Activated naive CD8-positive, alpha-beta T cell treated with anti-CD3 and anti-CD28 coated beads for 36 hours (primary cell): ENCODE measurements at regions not wholly inside any gene's neighbourhood (a gene's known extent, or its start where the extent isn't known, plus 50 kb on each side); places are given as distances from the start of the nearest gene placed in this dataset.

Experiments
- DNase-seq: peaks from one replicate; pipeline ENCODE4 v3.0.0; 2021
- H3K27ac Mint-ChIP-seq: one replicate; pipeline ENCODE4 v1.8.0; 2022; ENCODE audit warnings: mild to moderate bottlenecking, moderate library complexity, mixed read lengths
- H3K27me3 Mint-ChIP-seq: one replicate; pipeline ENCODE4 v1.8.0; 2022; ENCODE audit warnings: mild to moderate bottlenecking, mixed read lengths
- H3K36me3 Mint-ChIP-seq: one replicate; pipeline ENCODE4 v1.8.0; 2021; ENCODE audit warnings: mild to moderate bottlenecking, mixed read lengths
- H3K4me1 Mint-ChIP-seq: one replicate; pipeline ENCODE4 v1.8.0; 2021; ENCODE audit warnings: mixed read lengths
- H3K4me3 Mint-ChIP-seq: one replicate; pipeline ENCODE4 v1.8.0; 2022; ENCODE audit warnings: mild to moderate bottlenecking, moderate library complexity, mixed read lengths
- H3K9me3 Mint-ChIP-seq: one replicate; pipeline ENCODE4 v1.8.0; 2022; ENCODE audit warnings: mixed read lengths

- no peak overlapping the region for H3K4me3 Mint-ChIP-seq
- no peak overlapping the region for H3K27ac Mint-ChIP-seq
- H3K36me3 Mint-ChIP-seq = no peaks in the 10 kb centered on the region
- no peak for DNase-seq
- H3K4me1 Mint-ChIP-seq = no peaks in the 10 kb centered on the region
- H3K27me3 Mint-ChIP-seq = no peaks in the 10 kb centered on the region
- no peaks in the 10 kb centered on the region for H3K9me3 Mint-ChIP-seq
Observed at GRCh38 chr4:177860171-177860570, 417.9 kb upstream of the AGA start.

- Mint-ChIP-seq H3K36me3 (no peaks in the 10 kb centered on the region), H3K4me1 (no peaks in the 10 kb centered on the region), H3K27me3 (no peaks in the 10 kb centered on the region), H3K9me3 (no peaks in the 10 kb centered on the region), H3K27ac (no peak overlapping the region), H3K4me3 (no peak overlapping the region)
- no peak for DNase-seq
Observed at GRCh38 chr4:177861551-177862094, 419.4 kb upstream of the AGA start.

- Mint-ChIP-seq H3K27me3 (no peaks in the 10 kb centered on the region), H3K27ac (no peak overlapping the region), H3K36me3 (no peaks in the 10 kb centered on the region), H3K4me3 (no peak overlapping the region), H3K4me1 (no peaks in the 10 kb centered on the region), H3K9me3 (no peaks in the 10 kb centered on the region)
- DNase-seq = no peak
Observed at GRCh38 chr4:177862541-177863176, 420.4 kb upstream of the AGA start.

- no peak for DNase-seq
- H3K27ac Mint-ChIP-seq = no peak overlapping the region
- H3K27me3 Mint-ChIP-seq = peaks cover 1% of the 10 kb centered on the region
- H3K4me1 Mint-ChIP-seq = no peaks in the 10 kb centered on the region
- no peaks in the 10 kb centered on the region for H3K36me3 Mint-ChIP-seq
- H3K9me3 Mint-ChIP-seq = no peaks in the 10 kb centered on the region
- H3K4me3 Mint-ChIP-seq = no peak overlapping the region
Observed at GRCh38 chr4:177879851-177880250, 437.6 kb upstream of the AGA start.

- Mint-ChIP-seq H3K9me3 (peaks cover 2% of the 10 kb centered on the region), H3K4me3 (no peak overlapping the region), H3K27me3 (no peaks in the 10 kb centered on the region), H3K4me1 (no peaks in the 10 kb centered on the region), H3K36me3 (no peaks in the 10 kb centered on the region), H3K27ac (no peak overlapping the region)
- no peak for DNase-seq
Observed at GRCh38 chr4:177895136-177895535, 452.9 kb upstream of the AGA start.

GRCh38 chr4:177901786-177902185, 459.5 kb upstream of the AGA start:
- no peaks in the 10 kb centered on the region for H3K36me3 Mint-ChIP-seq
- H3K27me3 Mint-ChIP-seq = no peaks in the 10 kb centered on the region
- no peak for DNase-seq
- no peak overlapping the region for H3K4me3 Mint-ChIP-seq
- no peak overlapping the region for H3K27ac Mint-ChIP-seq
- H3K9me3 Mint-ChIP-seq = peaks cover 2% of the 10 kb centered on the region
- H3K4me1 Mint-ChIP-seq = no peaks in the 10 kb centered on the region

- Mint-ChIP-seq H3K4me1 (no peaks in the 10 kb centered on the region), H3K9me3 (peaks cover 2% of the 10 kb centered on the region), H3K27ac (no peak overlapping the region), H3K4me3 (no peak overlapping the region), H3K36me3 (no peaks in the 10 kb centered on the region), H3K27me3 (no peaks in the 10 kb centered on the region)
- DNase-seq = no peak
Observed at GRCh38 chr4:177902386-177902785, 460.1 kb upstream of the AGA start.

GRCh38 chr4:177907736-177908424, 465.6 kb upstream of the AGA start:
- no peak for DNase-seq
- no peaks in the 10 kb centered on the region for H3K4me1 Mint-ChIP-seq
- no peaks in the 10 kb centered on the region for H3K9me3 Mint-ChIP-seq
- H3K27me3 Mint-ChIP-seq = peaks cover 4% of the 10 kb centered on the region
- no peak overlapping the region for H3K27ac Mint-ChIP-seq
- H3K4me3 Mint-ChIP-seq = no peak overlapping the region
- H3K36me3 Mint-ChIP-seq = no peaks in the 10 kb centered on the region

GRCh38 chr4:177921715-177922114, 479.5 kb upstream of the AGA start:
- Mint-ChIP-seq H3K27me3 (no peaks in the 10 kb centered on the region), H3K36me3 (no peaks in the 10 kb centered on the region), H3K4me1 (no peaks in the 10 kb centered on the region), H3K4me3 (no peak overlapping the region), H3K9me3 (peaks cover 6% of the 10 kb centered on the region), H3K27ac (no peak overlapping the region)
- no peak for DNase-seq

- no peak overlapping the region for H3K4me3 Mint-ChIP-seq
- H3K36me3 Mint-ChIP-seq = no peaks in the 10 kb centered on the region
- H3K4me1 Mint-ChIP-seq = no peaks in the 10 kb centered on the region
- no peak overlapping the region for H3K27ac Mint-ChIP-seq
- DNase-seq = no peak
- H3K9me3 Mint-ChIP-seq = peaks cover 3% of the 10 kb centered on the region
- H3K27me3 Mint-ChIP-seq = no peaks in the 10 kb centered on the region
Observed at GRCh38 chr4:177923888-177924287, 481.7 kb upstream of the AGA start.

- Mint-ChIP-seq H3K36me3 (no peaks in the 10 kb centered on the region), H3K27ac (no peak overlapping the region), H3K27me3 (no peaks in the 10 kb centered on the region), H3K4me3 (no peak overlapping the region), H3K4me1 (no peaks in the 10 kb centered on the region), H3K9me3 (no peaks in the 10 kb centered on the region)
- DNase-seq = no peak
Observed at GRCh38 chr4:177937041-177937440, 494.8 kb upstream of the AGA start.

- no peaks in the 10 kb centered on the region for H3K27me3 Mint-ChIP-seq
- no peaks in the 10 kb centered on the region for H3K36me3 Mint-ChIP-seq
- no peaks in the 10 kb centered on the region for H3K9me3 Mint-ChIP-seq
- no peak for DNase-seq
- H3K4me1 Mint-ChIP-seq = no peaks in the 10 kb centered on the region
- no peak overlapping the region for H3K27ac Mint-ChIP-seq
- H3K4me3 Mint-ChIP-seq = no peak overlapping the region
Observed at GRCh38 chr4:177938226-177938625, 496.0 kb upstream of the AGA start.

- no peak for DNase-seq
- Mint-ChIP-seq H3K9me3 (no peaks in the 10 kb centered on the region), H3K27ac (no peak overlapping the region), H3K4me1 (no peaks in the 10 kb centered on the region), H3K36me3 (no peaks in the 10 kb centered on the region), H3K27me3 (no peaks in the 10 kb centered on the region), H3K4me3 (no peak overlapping the region)
Observed at GRCh38 chr4:177945268-177945667, 503.0 kb upstream of the AGA start.

- Mint-ChIP-seq H3K27me3 (no peaks in the 10 kb centered on the region), H3K4me1 (no peaks in the 10 kb centered on the region), H3K4me3 (no peak overlapping the region), H3K36me3 (no peaks in the 10 kb centered on the region), H3K9me3 (no peaks in the 10 kb centered on the region), H3K27ac (no peak overlapping the region)
- DNase-seq = no peak
Observed at GRCh38 chr4:177947607-177948006, 505.4 kb upstream of the AGA start.

- DNase-seq = no peak
- Mint-ChIP-seq H3K36me3 (no peaks in the 10 kb centered on the region), H3K9me3 (no peaks in the 10 kb centered on the region), H3K27me3 (no peaks in the 10 kb centered on the region), H3K4me1 (no peaks in the 10 kb centered on the region), H3K27ac (no peak overlapping the region), H3K4me3 (no peak overlapping the region)
Observed at GRCh38 chr4:177948853-177949252, 506.6 kb upstream of the AGA start.

- DNase-seq = no peak
- H3K9me3 Mint-ChIP-seq = no peaks in the 10 kb centered on the region
- H3K27ac Mint-ChIP-seq = no peak overlapping the region
- H3K4me1 Mint-ChIP-seq = no peaks in the 10 kb centered on the region
- H3K36me3 Mint-ChIP-seq = no peaks in the 10 kb centered on the region
- no peak overlapping the region for H3K4me3 Mint-ChIP-seq
- H3K27me3 Mint-ChIP-seq = no peaks in the 10 kb centered on the region
Observed at GRCh38 chr4:177951026-177951425, 508.8 kb upstream of the AGA start.
